ENCODE measurements at regions not wholly inside any gene's neighbourhood (a gene's known extent, or its start where the extent isn't known, plus 50 kb on each side); places are given as distances from the start of the nearest gene placed in this dataset.

- POLR2A ChIA-PET = no interaction called here
- no peaks in the 10 kb centered on the region for H3K9me2 ChIP-seq
- H3K4me1 ChIP-seq (ENCODE audit: control insufficient read depth in 1 of 2, insufficient read depth in 2 of 2, low read depth in 1 of 2, low read length in 1 of 2) = no peaks in the 10 kb centered on the region
- H3K4me2 ChIP-seq = no peak overlapping the region
- no peaks in the 10 kb centered on the region for H3K36me3 ChIP-seq (replicated peaks in 1 of 2; ENCODE audit: control insufficient read depth in 1 of 2, insufficient read depth in 2 of 2, low read length in 1 of 2)
- no peak for DNase-seq
- no peaks in the 10 kb centered on the region for H3K9me3 ChIP-seq
- TF ChIP-seq NFIC (IDR thresholded peaks at IDR 0.05; ENCODE audit: borderline replicate concordance) = no peak
- TF ChIP-seq ELF1 (IDR thresholded peaks at IDR 0.05) = no peak
- no peak for TF ChIP-seq EZH2phosphoT487 (IDR thresholded peaks at IDR 0.05; ENCODE audit: borderline replicate concordance, low read depth)
- TF ChIP-seq TEAD4 (IDR thresholded peaks at IDR 0.05; ENCODE audit: borderline replicate concordance, insufficient read depth) = no peak
- no peak for TF ChIP-seq RAD21 (IDR thresholded peaks at IDR 0.05; ENCODE audit: low read length)
- H4K20me1 ChIP-seq (ENCODE audit: insufficient read depth) = no peaks in the 10 kb centered on the region
- H3K27ac ChIP-seq (ENCODE audit: low read depth in 2 of 2, low read length in 1 of 2) = no peak overlapping the region
- no peaks in the 10 kb centered on the region for H3F3A ChIP-seq (replicated peaks; ENCODE audit: insufficient read depth)
- WGBS (ENCODE audit: low lambda C conversion rate) = 14% methylated on average over 7 of the region's 7 CpGs
- no peaks in the 10 kb centered on the region for H3K79me2 ChIP-seq (ENCODE audit: insufficient read depth)
- CTCF ChIA-PET = interaction anchor here (0.5 to 1.2 kb wide), 2 partner anchors 82 to 413 kb away, joined by 3 read pairs; no protein-coding TSS in a partner anchor
- H2AFZ ChIP-seq (ENCODE audit: low read depth) = no peak overlapping the region
- H3K9ac ChIP-seq = no peak overlapping the region
- H3K27me3 ChIP-seq (ENCODE audit: insufficient read depth) = no peaks in the 10 kb centered on the region
- no peak overlapping the region for H3K4me3 ChIP-seq (ENCODE audit: low read depth in 2 of 2, low read length in 1 of 2)
Observed at GRCh38 chr15:93706495-93707292, 524.7 kb upstream of the MCTP2 start.

GRCh38 chr15:93705753-93706455 lies 525.5 kb upstream of the MCTP2 start:
- Histone ChIP-seq H3K9ac (no peak overlapping the region), H3K4me1 (ENCODE audit: control insufficient read depth in 1 of 2, insufficient read depth in 2 of 2, low read depth in 1 of 2, low read length in 1 of 2) (peaks cover 0 to 2% of the 10 kb centered on the region in 2 experiments; a peak in 1 of 4 replicates), H3K4me3 (ENCODE audit: low read depth in 2 of 2, low read length in 1 of 2) (no peak overlapping the region), H3K27me3 (ENCODE audit: insufficient read depth) (no peaks in the 10 kb centered on the region), H3K79me2 (ENCODE audit: insufficient read depth) (no peaks in the 10 kb centered on the region), H3K36me3 (replicated peaks in 1 of 2; ENCODE audit: control insufficient read depth in 1 of 2, insufficient read depth in 2 of 2, low read length in 1 of 2) (no peaks in the 10 kb centered on the region), H3K27ac (ENCODE audit: low read depth in 2 of 2, low read length in 1 of 2) (no peak overlapping the region), H3K4me2 (no peak overlapping the region), H3F3A (replicated peaks; ENCODE audit: insufficient read depth) (no peaks in the 10 kb centered on the region), H2AFZ (ENCODE audit: low read depth) (no peak overlapping the region), H3K9me3 (no peaks in the 10 kb centered on the region), H4K20me1 (ENCODE audit: insufficient read depth) (no peaks in the 10 kb centered on the region), H3K9me2 (no peaks in the 10 kb centered on the region)
- TF ChIP-seq FOXM1 (IDR thresholded peaks at IDR 0.05; ENCODE audit: low read depth) (no peak), USF2 (IDR thresholded peaks at IDR 0.05; ENCODE audit: borderline replicate concordance, low read depth, low read length) (no peak), JUND (IDR thresholded peaks at IDR 0.05) (no peak)
- ChIA-PET CTCF (interaction anchor here (0.5 to 1.2 kb wide), 3 partner anchors 83 to 618 kb away, joined by 3 read pairs; no protein-coding TSS in a partner anchor), POLR2A (no interaction called here)
- WGBS (ENCODE audit: low lambda C conversion rate) = 28% methylated on average over 7 of the region's 7 CpGs
- no peak for DNase-seq

Measured in SK-N-SH (cell line).